ENCODE measurements at regions not wholly inside any gene's neighbourhood (a gene's known extent, or its start where the extent isn't known, plus 50 kb on each side); places are given as distances from the start of the nearest gene placed in this dataset.

DNA sequence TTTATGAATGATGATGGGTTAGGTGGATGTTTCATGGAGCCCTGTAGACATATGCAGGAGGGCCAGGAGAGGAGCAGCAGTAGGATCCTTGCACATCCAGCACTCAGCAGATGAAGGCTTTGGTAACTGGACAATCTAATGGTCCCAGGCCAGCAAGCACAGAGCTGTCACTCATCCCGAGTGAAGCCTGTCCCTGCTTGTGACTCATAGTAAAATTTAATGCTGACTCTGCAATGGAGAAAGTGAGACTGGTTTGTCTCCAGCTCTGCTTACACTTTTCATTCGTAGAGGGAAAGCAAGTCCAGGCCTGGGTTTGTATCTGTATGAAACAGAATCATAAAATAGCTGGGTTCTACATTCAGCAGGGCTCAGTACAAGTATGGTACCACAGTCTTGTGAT is 131.7 kb downstream of the DTWD1 start:
- Histone ChIP-seq H4K12ac (ENCODE audit: low read depth, low read length) (no peak overlapping the region), H4K8ac (ENCODE audit: low read depth, low read length) (no peak overlapping the region), H4K91ac (ENCODE audit: low read depth, low read length) (no peak overlapping the region), H3K4me3 (ENCODE audit: low read depth, low read length) (no peak overlapping the region), H3K23ac (ENCODE audit: low read length) (no peak overlapping the region), H3K27ac (ENCODE audit: low read depth, low read length) (no peak overlapping the region), H3K9me3 (ENCODE audit: insufficient read depth, low read depth, low read length) (no peaks in the 10 kb centered on the region), H2BK12ac (ENCODE audit: low read length) (no peak overlapping the region), H3K4ac (ENCODE audit: low read depth, low read length) (no peak overlapping the region), H3K27me3 (ENCODE audit: insufficient read depth, low read length) (no peaks in the 10 kb centered on the region), H3K18ac (ENCODE audit: low read length) (no peak overlapping the region), H2BK5ac (ENCODE audit: low read depth, low read length, poor library complexity) (no peak overlapping the region), H3K36me3 (ENCODE audit: control insufficient read depth in 1 of 2, insufficient read depth in 2 of 2, low read length in 2 of 2) (no peaks in the 10 kb centered on the region), H3K14ac (ENCODE audit: low read length) (no peak overlapping the region), H2AFZ (ENCODE audit: insufficient read depth, low read length, poor library complexity) (no peak overlapping the region), H3K4me1 (ENCODE audit: control insufficient read depth in 1 of 2, insufficient read depth in 2 of 2, low read length in 2 of 2) (no peaks in the 10 kb centered on the region), H3K9ac (ENCODE audit: low read length) (no peak overlapping the region), H2AK5ac (ENCODE audit: low read length) (no peak overlapping the region), H3K79me2 (ENCODE audit: control insufficient read depth, insufficient read depth, low read length, poor library complexity) (no peaks in the 10 kb centered on the region), H2BK120ac (ENCODE audit: insufficient read depth, low read length, poor library complexity) (no peak overlapping the region), H3K79me1 (ENCODE audit: low read length) (no peaks in the 10 kb centered on the region), H3K4me2 (ENCODE audit: low read length) (no peak overlapping the region)
- no CpG with 5 or more reads among the region's 2 CpGs for WGBS (ENCODE audit: extremely low coverage, insufficient coverage, insufficient read length)
- DNase-seq: no peak

DNA sequence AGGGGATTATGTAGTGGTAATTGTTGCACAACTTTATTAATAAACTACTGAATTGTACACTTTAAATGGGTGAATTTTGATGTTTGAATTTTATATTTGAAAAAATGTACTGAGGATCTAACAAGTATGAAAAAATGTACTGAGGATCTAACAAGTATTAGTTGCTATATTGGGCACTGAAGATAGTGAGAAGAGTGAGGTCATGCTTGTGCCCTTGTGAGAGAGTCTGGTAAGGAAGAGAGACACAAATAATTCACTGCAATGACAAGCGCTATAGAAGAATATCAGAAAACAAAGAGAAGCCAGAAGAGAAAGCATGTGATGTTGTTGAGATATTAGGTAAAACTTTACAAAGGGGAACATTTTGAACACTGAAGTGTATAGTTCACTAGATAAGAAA is 137.6 kb downstream of the DTWD1 start:
- no peaks in the 10 kb centered on the region for H3K4me1 ChIP-seq (ENCODE audit: control insufficient read depth in 1 of 2, insufficient read depth in 2 of 2, low read length in 2 of 2)
- no peaks in the 10 kb centered on the region for H3K79me2 ChIP-seq (ENCODE audit: control insufficient read depth, insufficient read depth, low read length, poor library complexity)
- H2BK5ac ChIP-seq (ENCODE audit: low read depth, low read length, poor library complexity): no peak overlapping the region
- no peak overlapping the region for H3K4ac ChIP-seq (ENCODE audit: low read depth, low read length)
- no peak overlapping the region for H4K91ac ChIP-seq (ENCODE audit: low read depth, low read length)
- no peak overlapping the region for H2AK5ac ChIP-seq (ENCODE audit: low read length)
- no peak overlapping the region for H3K4me3 ChIP-seq (ENCODE audit: low read depth, low read length)
- no peak overlapping the region for H2BK120ac ChIP-seq (ENCODE audit: insufficient read depth, low read length, poor library complexity)
- no CpG with 5 or more reads among the region's 1 CpG for WGBS (ENCODE audit: extremely low coverage, insufficient coverage, insufficient read length)
- no peak overlapping the region for H3K23ac ChIP-seq (ENCODE audit: low read length)
- DNase-seq: no peak
- H3K27ac ChIP-seq (ENCODE audit: low read depth, low read length): no peak overlapping the region
- no peak overlapping the region for H4K12ac ChIP-seq (ENCODE audit: low read depth, low read length)
- no peaks in the 10 kb centered on the region for H3K27me3 ChIP-seq (ENCODE audit: insufficient read depth, low read length)
- no peak overlapping the region for H3K14ac ChIP-seq (ENCODE audit: low read length)
- H3K9me3 ChIP-seq (ENCODE audit: insufficient read depth, low read depth, low read length): no peaks in the 10 kb centered on the region
- H3K4me2 ChIP-seq (ENCODE audit: low read length): no peak overlapping the region
- H2AFZ ChIP-seq (ENCODE audit: insufficient read depth, low read length, poor library complexity): no peak overlapping the region
- H2BK12ac ChIP-seq (ENCODE audit: low read length): no peak overlapping the region
- H3K36me3 ChIP-seq (ENCODE audit: control insufficient read depth in 1 of 2, insufficient read depth in 2 of 2, low read length in 2 of 2): no peaks in the 10 kb centered on the region
- no peak overlapping the region for H3K9ac ChIP-seq (ENCODE audit: low read length)
- no peaks in the 10 kb centered on the region for H3K79me1 ChIP-seq (ENCODE audit: low read length)
- no peak overlapping the region for H3K18ac ChIP-seq (ENCODE audit: low read length)
- no peak overlapping the region for H4K8ac ChIP-seq (ENCODE audit: low read depth, low read length)

DNA sequence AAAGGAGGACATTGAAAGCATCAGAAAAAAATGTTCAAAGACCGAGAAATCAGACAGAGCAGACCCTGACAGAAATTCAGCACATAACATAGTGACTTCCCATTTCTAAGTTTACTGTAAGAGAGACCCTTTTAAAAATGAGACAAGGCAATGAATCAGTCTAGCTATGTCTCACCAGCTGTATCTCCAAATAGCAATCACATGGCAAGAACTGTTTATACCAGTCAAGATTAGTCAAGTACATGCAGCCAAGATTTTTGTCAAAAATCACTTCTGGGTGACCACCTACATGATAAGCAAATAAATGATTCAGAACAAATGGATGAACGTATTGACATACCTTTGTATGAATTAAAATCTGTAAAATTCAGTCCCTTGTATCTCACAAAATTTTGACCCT is 138.0 kb downstream of the DTWD1 start:
- Histone ChIP-seq H3K36me3 (ENCODE audit: control insufficient read depth in 1 of 2, insufficient read depth in 2 of 2, low read length in 2 of 2) (no peaks in the 10 kb centered on the region), H3K27me3 (ENCODE audit: insufficient read depth, low read length) (no peaks in the 10 kb centered on the region), H2BK120ac (ENCODE audit: insufficient read depth, low read length, poor library complexity) (no peak overlapping the region), H3K4me2 (ENCODE audit: low read length) (no peak overlapping the region), H2BK5ac (ENCODE audit: low read depth, low read length, poor library complexity) (no peak overlapping the region), H2AK5ac (ENCODE audit: low read length) (no peak overlapping the region), H4K12ac (ENCODE audit: low read depth, low read length) (no peak overlapping the region), H3K79me1 (ENCODE audit: low read length) (no peaks in the 10 kb centered on the region), H3K9ac (ENCODE audit: low read length) (no peak overlapping the region), H3K14ac (ENCODE audit: low read length) (no peak overlapping the region), H3K4ac (ENCODE audit: low read depth, low read length) (no peak overlapping the region), H4K91ac (ENCODE audit: low read depth, low read length) (no peak overlapping the region), H2BK12ac (ENCODE audit: low read length) (no peak overlapping the region), H3K18ac (ENCODE audit: low read length) (no peak overlapping the region), H3K9me3 (ENCODE audit: insufficient read depth, low read depth, low read length) (no peaks in the 10 kb centered on the region), H3K4me1 (ENCODE audit: control insufficient read depth in 1 of 2, insufficient read depth in 2 of 2, low read length in 2 of 2) (no peaks in the 10 kb centered on the region), H4K8ac (ENCODE audit: low read depth, low read length) (no peak overlapping the region), H3K4me3 (ENCODE audit: low read depth, low read length) (no peak overlapping the region), H3K23ac (ENCODE audit: low read length) (no peak overlapping the region), H3K27ac (ENCODE audit: low read depth, low read length) (no peak overlapping the region), H2AFZ (ENCODE audit: insufficient read depth, low read length, poor library complexity) (no peak overlapping the region), H3K79me2 (ENCODE audit: control insufficient read depth, insufficient read depth, low read length, poor library complexity) (no peaks in the 10 kb centered on the region)
- WGBS (ENCODE audit: extremely low coverage, insufficient coverage, insufficient read length): no CpG with 5 or more reads among the region's 2 CpGs
- no peak for DNase-seq

- H2BK12ac ChIP-seq (ENCODE audit: low read length): no peak overlapping the region
- H3K18ac ChIP-seq (ENCODE audit: low read length): no peak overlapping the region
- H2AK5ac ChIP-seq (ENCODE audit: low read length): no peak overlapping the region
- H3K4me1 ChIP-seq (ENCODE audit: control insufficient read depth in 1 of 2, insufficient read depth in 2 of 2, low read length in 2 of 2): no peaks in the 10 kb centered on the region
- no peak overlapping the region for H3K4me2 ChIP-seq (ENCODE audit: low read length)
- no CpG with 5 or more reads among the region's 1 CpG for WGBS (ENCODE audit: extremely low coverage, insufficient coverage, insufficient read length)
- H2AFZ ChIP-seq (ENCODE audit: insufficient read depth, low read length, poor library complexity): no peak overlapping the region
- DNase-seq: no peak
- no peak overlapping the region for H3K23ac ChIP-seq (ENCODE audit: low read length)
- no peak overlapping the region for H3K27ac ChIP-seq (ENCODE audit: low read depth, low read length)
- no peak overlapping the region for H4K12ac ChIP-seq (ENCODE audit: low read depth, low read length)
- H3K9ac ChIP-seq (ENCODE audit: low read length): no peak overlapping the region
- no peaks in the 10 kb centered on the region for H3K36me3 ChIP-seq (ENCODE audit: control insufficient read depth in 1 of 2, insufficient read depth in 2 of 2, low read length in 2 of 2)
- no peak overlapping the region for H3K4ac ChIP-seq (ENCODE audit: low read depth, low read length)
- no peak overlapping the region for H2BK5ac ChIP-seq (ENCODE audit: low read depth, low read length, poor library complexity)
- H3K9me3 ChIP-seq (ENCODE audit: insufficient read depth, low read depth, low read length): no peaks in the 10 kb centered on the region
- no peak overlapping the region for H3K14ac ChIP-seq (ENCODE audit: low read length)
- no peak overlapping the region for H2BK120ac ChIP-seq (ENCODE audit: insufficient read depth, low read length, poor library complexity)
- H3K27me3 ChIP-seq (ENCODE audit: insufficient read depth, low read length): no peaks in the 10 kb centered on the region
- H3K79me2 ChIP-seq (ENCODE audit: control insufficient read depth, insufficient read depth, low read length, poor library complexity): no peaks in the 10 kb centered on the region
- no peak overlapping the region for H3K4me3 ChIP-seq (ENCODE audit: low read depth, low read length)
- no peaks in the 10 kb centered on the region for H3K79me1 ChIP-seq (ENCODE audit: low read length)
- no peak overlapping the region for H4K8ac ChIP-seq (ENCODE audit: low read depth, low read length)
- no peak overlapping the region for H4K91ac ChIP-seq (ENCODE audit: low read depth, low read length)
Observed at GRCh38 chr15:49760749-49761148, 139.9 kb downstream of the DTWD1 start.
